ENCODE measurements at regions not wholly inside any gene's neighbourhood (a gene's known extent, or its start where the extent isn't known, plus 50 kb on each side); places are given as distances from the start of the nearest gene placed in this dataset.

DNA sequence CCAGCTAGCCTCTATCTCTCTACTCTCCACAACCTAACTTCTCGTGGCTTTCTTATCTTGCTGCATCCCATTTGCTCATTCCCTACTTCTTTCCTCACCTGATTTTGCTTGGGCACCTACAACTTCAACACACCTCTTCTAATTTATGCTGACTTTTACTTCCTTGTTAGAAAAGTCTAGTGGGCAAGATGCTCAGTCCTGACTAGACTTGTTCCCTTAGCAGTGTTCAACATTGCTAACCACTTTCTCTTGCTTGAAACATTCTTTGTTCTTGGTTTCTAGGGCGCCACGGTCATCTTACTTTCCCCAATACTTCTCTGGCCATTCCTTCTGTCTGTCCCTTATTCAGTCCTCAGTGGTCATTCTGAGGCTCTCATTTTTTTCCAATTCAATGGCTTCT is 454.7 kb upstream of the CWC22 start:
- no peak for DNase-seq (ENCODE audit: low read depth in 2 of 2)

DNA sequence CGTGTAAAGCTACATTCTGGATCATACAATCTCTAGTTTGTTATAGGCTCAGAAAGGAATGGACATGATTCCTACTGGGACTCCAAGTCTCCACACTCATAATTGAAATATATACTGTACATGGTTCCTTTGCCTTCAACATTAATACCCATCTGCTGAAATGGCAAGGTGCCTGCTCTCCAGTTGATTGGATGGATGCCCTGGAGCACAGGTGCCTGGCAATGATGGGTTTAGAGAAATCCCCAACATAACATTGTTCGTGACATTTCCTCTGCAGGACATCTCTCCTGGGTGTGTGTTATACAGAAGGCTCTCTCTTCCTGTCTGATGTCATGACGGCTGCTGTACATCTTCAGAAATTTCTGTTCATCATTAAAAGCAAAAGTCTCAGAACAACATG is 449.7 kb upstream of the CWC22 start:
- DNase-seq (ENCODE audit: low read depth in 2 of 2), result no peak

GRCh38 chr2:180450841-180451240 is 443.7 kb upstream of the CWC22 start:
- DNase-seq (ENCODE audit: low read depth in 2 of 2), result no peak

GRCh38 chr2:180449171-180449915 is 442.2 kb upstream of the CWC22 start:
- DNase-seq (ENCODE audit: low read depth in 2 of 2), result no peak

- no peak for DNase-seq (ENCODE audit: low read depth in 2 of 2)
Observed at GRCh38 chr2:180446492-180446891, 439.4 kb upstream of the CWC22 start.

DNA sequence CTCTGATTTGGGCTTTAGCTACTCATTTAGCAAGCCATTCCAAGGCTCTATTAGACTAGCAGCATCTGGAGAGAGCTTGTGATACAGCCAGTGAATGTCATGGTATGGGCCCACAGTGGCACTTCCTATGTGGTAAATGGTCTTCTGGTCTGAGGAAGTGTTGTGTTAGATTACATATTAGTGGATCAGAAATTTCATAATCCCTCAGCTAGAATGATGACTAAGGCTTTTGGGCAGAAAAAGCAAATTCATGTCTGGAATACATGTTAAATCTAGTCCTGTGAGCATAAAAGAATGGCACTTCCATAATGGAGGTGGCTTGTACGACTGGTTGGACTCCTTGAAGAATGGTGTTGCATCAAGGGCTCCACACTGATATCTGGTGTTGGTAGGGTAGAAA is 436.8 kb upstream of the CWC22 start:
- no peak for DNase-seq (ENCODE audit: low read depth in 2 of 2)

GRCh38 chr2:180442860-180443644 is 436.0 kb upstream of the CWC22 start:
- no peak for DNase-seq (ENCODE audit: low read depth in 2 of 2)

DNA sequence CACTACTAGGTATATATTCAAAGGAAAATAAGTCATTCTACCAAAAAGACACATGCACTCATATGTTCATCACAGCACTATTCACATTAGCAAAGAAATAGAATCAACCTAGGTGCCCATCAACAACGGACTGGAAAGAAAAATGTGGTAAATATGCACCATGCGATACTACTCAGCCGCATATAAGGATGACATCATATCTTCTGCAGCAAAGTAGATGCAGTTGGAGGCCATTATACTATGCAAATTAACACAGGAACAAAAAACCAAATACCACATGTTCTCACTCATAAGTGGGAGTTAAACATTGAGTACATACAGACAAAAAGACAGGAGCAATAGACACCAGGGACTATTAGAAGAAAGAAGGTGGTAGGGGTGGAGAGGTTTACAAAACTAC is 412.1 kb upstream of the CWC22 start:
- no peak for DNase-seq (ENCODE audit: low read depth in 2 of 2)

DNA sequence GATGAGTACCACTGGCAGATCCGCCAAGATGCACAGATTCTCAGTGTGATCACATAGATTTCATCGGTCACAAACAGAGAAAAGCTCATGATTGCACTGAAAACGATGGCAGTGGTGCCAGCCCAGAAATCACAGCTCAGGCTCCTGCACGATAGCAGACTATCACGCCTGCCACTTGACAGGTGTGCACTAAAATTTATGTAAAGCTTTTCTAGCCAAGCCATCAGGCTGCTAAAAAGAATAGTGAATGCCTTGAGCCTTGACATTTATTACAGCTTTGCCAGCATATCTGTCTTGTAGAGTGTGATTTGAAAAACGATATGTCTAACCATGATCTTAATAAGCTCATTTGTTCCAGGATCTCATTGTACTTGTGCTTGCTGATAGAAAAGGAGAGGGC is 409.5 kb upstream of the CWC22 start:
- DNase-seq (ENCODE audit: low read depth in 2 of 2), result no peak

DNA sequence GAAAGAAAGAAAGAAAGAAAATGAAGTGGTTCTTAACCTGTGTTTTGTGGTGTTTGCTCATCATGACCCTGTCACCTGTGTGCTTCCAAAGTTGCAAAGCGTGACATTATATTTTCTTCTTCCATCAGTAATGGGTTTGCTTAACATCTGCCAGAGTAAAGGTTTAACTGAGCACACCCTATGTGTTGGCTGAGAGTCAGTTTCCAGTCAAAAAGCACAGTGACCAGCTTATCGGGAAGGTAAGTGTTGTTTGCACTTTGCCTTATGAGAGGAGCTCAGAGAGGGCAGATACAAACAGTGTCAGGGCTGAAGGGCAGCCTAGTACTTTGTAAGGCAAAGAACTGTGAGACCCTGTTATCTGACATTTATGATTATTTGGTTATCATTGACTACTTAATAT is 406.2 kb upstream of the CWC22 start:
- DNase-seq (ENCODE audit: low read depth in 2 of 2), result no peak

DNA sequence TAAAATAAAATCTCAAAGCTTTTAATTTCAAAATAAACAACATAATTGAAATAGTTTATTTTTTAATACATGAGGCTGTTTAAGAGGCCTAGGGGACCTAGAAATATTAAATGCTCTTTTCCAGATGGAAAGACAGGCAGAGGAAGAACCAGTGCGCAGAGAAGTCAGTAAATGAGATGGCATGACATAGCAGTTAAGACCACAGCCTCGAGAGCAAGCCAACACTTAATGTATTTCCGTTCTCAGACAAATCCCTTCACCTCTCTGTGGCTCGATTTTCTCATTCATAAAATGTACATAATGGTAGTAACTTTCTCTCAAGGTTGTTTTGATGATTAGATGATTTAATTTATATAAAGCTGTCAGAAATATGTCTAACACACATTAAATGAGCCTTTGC is 405.1 kb upstream of the CWC22 start:
- DNase-seq (ENCODE audit: low read depth in 2 of 2), result no peak

- no peak for DNase-seq (ENCODE audit: low read depth in 2 of 2)
Observed at GRCh38 chr2:180411661-180412060, 404.6 kb upstream of the CWC22 start.

- no peak for DNase-seq (ENCODE audit: low read depth in 2 of 2)
Observed at GRCh38 chr2:180406687-180407086, 399.6 kb upstream of the CWC22 start.

GRCh38 chr2:180405520-180405919 is 398.4 kb upstream of the CWC22 start:
- no peak for DNase-seq (ENCODE audit: low read depth in 2 of 2)

DNA sequence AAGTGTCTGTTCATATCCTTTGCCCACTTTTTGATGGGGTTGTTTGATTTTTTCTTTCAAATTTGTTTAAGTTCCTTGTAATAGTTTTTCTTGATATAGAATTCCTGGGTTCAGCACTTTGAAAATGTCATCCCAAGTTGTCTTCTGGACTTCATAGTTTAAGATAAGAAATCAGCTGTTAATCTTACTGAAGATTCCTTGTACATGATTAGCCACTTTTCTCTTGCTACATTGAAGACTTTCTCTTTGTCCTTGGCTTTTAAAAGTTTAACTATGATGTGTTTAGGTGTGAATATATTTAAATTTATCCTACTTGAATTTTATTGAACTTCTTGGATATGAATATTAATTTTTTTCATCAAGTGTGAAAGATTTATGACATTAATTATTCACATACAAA is 387.2 kb upstream of the CWC22 start:
- no peak for DNase-seq (ENCODE audit: low read depth in 2 of 2)

- no peak for DNase-seq (ENCODE audit: low read depth in 2 of 2)
Observed at GRCh38 chr2:180385601-180386201, 378.6 kb upstream of the CWC22 start.

DNA sequence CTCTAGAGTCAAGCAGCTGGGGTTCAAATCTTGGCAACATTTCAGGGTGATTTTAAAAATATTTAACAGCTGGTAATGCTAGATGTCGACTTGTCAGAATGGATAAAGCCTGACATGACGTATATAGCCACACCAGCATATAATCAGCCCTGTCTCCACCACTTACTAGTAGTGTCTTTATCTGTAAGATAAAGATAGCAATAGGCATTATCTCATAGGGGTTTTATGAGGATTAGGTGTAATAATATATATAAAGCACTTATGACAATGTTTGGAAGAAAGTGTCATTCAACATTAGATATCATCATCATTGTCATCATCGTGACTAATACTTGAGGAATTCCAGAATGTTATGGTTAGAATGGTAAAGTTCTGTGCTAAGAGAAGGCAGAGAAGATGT is 369.0 kb upstream of the CWC22 start:
- no peak for DNase-seq (ENCODE audit: low read depth in 2 of 2)

- no peak for DNase-seq (ENCODE audit: low read depth in 2 of 2)
Observed at GRCh38 chr2:180374502-180375281, 367.6 kb upstream of the CWC22 start.

- DNase-seq (ENCODE audit: low read depth in 2 of 2), result no peak
Observed at GRCh38 chr2:180370511-180371205, 363.6 kb upstream of the CWC22 start.

DNA sequence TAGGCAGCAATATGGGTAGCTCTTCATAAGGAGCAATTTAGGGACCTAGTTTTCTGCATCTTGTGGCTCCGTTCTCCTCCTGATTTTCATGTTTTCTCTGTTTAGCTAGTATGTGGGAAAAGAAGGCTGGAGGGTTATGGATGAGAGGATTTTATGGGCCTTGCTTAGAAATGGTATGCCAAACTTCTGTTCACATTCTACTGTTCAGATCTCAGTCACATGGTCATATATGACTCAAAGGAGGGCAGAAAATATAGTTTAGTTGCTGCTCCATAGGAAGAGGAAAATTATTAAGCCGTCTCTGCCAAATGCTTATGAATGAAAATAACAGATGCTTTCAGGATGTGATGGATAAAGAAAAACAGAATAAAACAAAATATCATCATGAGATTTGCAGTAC is 361.8 kb upstream of the CWC22 start:
- no peak for DNase-seq (ENCODE audit: low read depth in 2 of 2)

- DNase-seq (ENCODE audit: low read depth in 2 of 2), result no peak
Observed at GRCh38 chr2:180367815-180368214, 360.7 kb upstream of the CWC22 start.

- DNase-seq (ENCODE audit: low read depth in 2 of 2), result no peak
Observed at GRCh38 chr2:180366481-180366880, 359.4 kb upstream of the CWC22 start.
